GM12873 (cell line): ENCODE measurements at regions not wholly inside any gene's neighbourhood (a gene's known extent, or its start where the extent isn't known, plus 50 kb on each side); places are given as distances from the start of the nearest gene placed in this dataset.

Source experiments
- CTCF ChIP-seq: IDR thresholded peaks from 2 replicates; pipeline ENCODE4 v1.5.1; 2012; ENCODE audit warnings: low read depth, mild to moderate bottlenecking, moderate library complexity, low read length, control low read depth; ENCODE audit not compliant: insufficient read depth; ENCODE audit errors: missing control alignments

DNA sequence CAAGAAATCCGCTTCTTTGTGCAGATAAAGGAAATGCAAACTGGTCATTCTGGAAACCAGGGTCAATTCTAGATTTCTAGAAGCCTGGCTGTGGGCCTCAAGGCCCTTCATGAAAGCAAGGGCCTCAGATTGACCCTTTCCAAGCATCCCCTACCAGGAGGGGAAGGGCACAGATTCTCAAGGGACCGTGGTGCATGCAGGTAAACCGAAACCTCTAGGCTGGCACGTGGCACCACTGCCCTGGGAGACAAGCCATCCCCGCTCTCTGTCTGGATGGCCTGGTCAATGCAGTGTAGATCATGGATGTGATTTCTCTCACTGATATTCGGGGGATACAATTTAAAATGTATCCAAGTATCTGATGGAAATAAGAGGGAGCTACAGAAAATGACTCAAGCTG, 69.4 kb downstream of the TOMM20 start:
- TF ChIP-seq CTCF, result no peak

DNA sequence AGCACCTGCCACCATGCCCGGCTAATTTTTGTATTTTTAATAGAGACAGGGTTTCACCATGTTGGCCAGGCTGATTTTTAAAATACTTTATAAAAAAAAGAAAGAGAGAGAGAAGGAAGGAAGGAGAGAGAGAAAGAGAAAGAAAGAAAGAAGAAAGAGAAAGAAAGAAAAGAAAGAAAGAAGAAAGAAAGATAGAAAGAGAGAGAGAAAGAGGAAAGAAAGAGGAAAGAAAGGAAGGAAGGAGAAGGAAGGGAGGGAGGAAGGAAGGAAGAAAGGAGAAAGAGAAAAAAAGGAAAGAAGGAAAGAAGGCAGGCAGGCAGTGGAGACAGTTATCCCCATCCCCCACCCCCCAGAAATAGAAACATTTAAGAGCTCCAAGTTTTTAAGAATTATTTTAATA, 69.9 kb downstream of the TOMM20 start:
- no peak for TF ChIP-seq CTCF

DNA sequence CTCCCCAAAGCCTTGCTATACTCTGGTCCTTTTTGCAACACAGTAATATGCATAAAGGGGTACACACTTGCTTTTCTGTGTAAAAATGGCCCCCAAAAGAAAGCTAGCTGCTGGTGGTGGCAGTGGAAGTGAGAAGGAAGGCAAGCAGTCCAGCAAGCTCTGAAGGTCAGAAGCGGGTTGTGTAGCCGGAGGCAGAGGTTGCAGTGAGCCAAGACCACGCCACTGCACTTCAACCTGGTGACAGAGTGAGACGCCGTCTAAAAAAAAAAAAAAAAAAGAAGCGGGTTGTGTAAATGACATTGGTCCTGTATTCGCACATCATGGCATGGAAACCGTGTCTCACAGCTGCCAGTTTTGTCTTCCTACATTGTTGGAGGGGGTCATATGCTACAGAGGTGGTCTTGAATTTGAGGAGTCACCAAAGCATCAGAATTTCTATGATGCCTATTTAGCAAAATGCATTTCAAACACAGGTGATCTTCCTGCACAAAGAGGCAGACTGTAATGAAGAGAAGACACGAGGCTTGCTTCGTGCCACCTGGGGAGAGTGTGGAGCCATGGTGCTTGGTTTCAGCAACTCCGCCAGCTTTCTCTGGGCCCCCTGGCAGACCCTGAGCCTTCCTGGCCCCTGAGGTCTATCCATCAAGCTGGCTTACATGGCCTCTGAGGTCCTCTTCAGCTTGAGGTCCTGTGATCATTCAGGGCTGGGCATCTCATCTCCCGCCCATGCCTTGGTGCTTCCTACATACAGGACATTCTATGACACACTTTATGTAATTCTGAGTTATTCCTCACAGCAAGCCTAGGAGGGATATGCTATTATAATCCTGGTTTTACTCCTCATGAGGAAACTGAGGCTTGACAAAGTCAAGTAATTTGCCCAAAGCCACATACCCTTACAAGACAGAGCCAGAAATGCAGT, 71.0 kb downstream of the TOMM20 start:
- no peak for TF ChIP-seq CTCF

GRCh38 chr1:235056937-235057336, 71.7 kb downstream of the TOMM20 start:
- peak; percentile 27 for TF ChIP-seq CTCF

GRCh38 chr1:235054936-235055335, 73.7 kb downstream of the TOMM20 start:
- no peak for TF ChIP-seq CTCF

DNA sequence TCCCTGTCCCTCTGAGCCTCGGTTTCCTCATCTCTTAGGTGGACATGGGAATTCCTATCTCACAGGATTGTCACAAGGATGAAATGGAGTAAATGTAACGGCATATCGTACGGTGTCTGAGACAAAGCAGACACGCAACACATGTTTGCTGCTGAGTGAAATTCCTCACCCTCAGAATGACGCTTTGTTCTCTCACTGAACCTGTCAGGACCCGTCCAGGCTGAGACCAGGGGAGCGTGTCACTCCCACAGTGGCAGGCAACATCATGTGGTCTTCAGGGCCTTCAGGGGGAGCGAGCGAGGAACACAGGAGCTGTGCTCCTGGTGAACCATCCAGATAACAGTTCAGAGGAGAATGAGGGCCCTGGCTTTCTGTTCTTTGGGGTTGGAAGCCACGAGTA, 74.2 kb downstream of the TOMM20 start:
- TF ChIP-seq CTCF, result no peak

DNA sequence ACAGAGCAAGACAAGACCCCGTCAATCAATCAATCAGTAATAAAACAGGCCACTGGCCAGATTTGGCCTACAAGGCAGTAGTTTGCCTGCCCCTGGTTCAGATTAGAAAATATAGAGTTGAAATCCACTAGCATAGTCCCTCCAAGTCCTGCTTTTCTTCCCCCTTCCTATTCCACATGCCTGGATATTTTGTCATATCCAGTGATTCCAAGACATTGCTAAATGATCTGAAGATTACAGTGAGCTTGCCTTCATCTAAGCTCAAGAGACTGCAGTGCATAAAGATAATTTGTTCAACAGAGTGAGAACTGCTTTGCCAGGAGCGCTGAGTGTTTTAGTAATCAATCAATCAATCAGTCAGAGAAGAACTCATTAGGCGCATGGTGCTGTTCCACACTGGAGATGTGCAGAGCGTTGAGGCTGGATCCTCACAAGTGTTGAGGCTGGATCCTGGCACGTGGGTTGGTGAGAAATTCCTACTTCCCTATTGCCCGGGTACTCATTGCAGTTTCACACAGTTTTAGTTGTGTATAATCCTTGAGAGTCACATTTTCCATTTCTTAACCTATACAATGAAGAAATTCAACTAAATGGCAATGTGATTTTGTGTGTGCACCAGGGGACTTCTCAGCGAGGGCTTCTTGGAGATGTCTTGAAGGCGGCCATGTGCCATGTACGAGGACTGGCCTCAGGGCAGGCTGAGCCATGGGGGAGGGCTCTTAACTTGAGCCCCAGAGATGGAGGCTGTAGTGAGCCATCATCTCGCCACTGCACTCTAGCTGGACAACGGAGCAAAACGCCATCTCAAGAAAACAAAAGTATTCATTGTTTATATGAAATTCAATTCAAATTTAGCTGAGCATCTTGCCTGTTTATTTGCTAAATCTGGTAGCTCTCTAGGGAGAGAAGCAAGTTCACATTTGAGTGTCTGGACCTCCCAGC, 76.3 kb downstream of the TOMM20 start:
- no peak for TF ChIP-seq CTCF
